ENCODE measurements at regions not wholly inside any gene's neighbourhood (a gene's known extent, or its start where the extent isn't known, plus 50 kb on each side); places are given as distances from the start of the nearest gene placed in this dataset.

- no peak for DNase-seq (ENCODE audit: extremely low read depth in 1 of 11, low read depth in 9 of 11, low spot score in 4 of 11)
Measured at GRCh38 chr2:137813176-137813575, 151.1 kb upstream of the HNMT start.

- no peak for DNase-seq (ENCODE audit: extremely low read depth in 1 of 11, low read depth in 9 of 11, low spot score in 4 of 11)
Measured at GRCh38 chr2:137817058-137817457, 147.2 kb upstream of the HNMT start.

GRCh38 chr2:137823196-137823595 lies 141.1 kb upstream of the HNMT start:
- no peak for DNase-seq (ENCODE audit: extremely low read depth in 1 of 11, low read depth in 9 of 11, low spot score in 4 of 11)

- DNase-seq (ENCODE audit: extremely low read depth in 1 of 11, low read depth in 9 of 11, low spot score in 4 of 11), result no peak
Measured at GRCh38 chr2:137824501-137824900, 139.8 kb upstream of the HNMT start.

- DNase-seq (ENCODE audit: extremely low read depth in 1 of 11, low read depth in 9 of 11, low spot score in 4 of 11), result no peak
Measured at GRCh38 chr2:137826373-137827372, 137.6 kb upstream of the HNMT start.

- no peak for DNase-seq (ENCODE audit: extremely low read depth in 1 of 11, low read depth in 9 of 11, low spot score in 4 of 11)
Measured at GRCh38 chr2:137828624-137829023, 135.6 kb upstream of the HNMT start.

- no peak for DNase-seq (ENCODE audit: extremely low read depth in 1 of 11, low read depth in 9 of 11, low spot score in 4 of 11)
Measured at GRCh38 chr2:137829251-137829650, 135.0 kb upstream of the HNMT start.

GRCh38 chr2:137834760-137835379 lies 129.4 kb upstream of the HNMT start:
- no peak for DNase-seq (ENCODE audit: extremely low read depth in 1 of 11, low read depth in 9 of 11, low spot score in 4 of 11)

- DNase-seq (ENCODE audit: extremely low read depth in 1 of 11, low read depth in 9 of 11, low spot score in 4 of 11), result no peak
Measured at GRCh38 chr2:137836671-137837070, 127.6 kb upstream of the HNMT start.

GRCh38 chr2:137837830-137838229 lies 126.4 kb upstream of the HNMT start:
- DNase-seq (ENCODE audit: extremely low read depth in 1 of 11, low read depth in 9 of 11, low spot score in 4 of 11), result no peak

GRCh38 chr2:137838255-137839092 lies 125.8 kb upstream of the HNMT start:
- peak in 10 of 11 donors; percentile 17 to 36 (median 24) for DNase-seq (ENCODE audit: extremely low read depth in 1 of 11, low read depth in 9 of 11, low spot score in 4 of 11)

GRCh38 chr2:137842430-137842829 lies 121.8 kb upstream of the HNMT start:
- no peak for DNase-seq (ENCODE audit: extremely low read depth in 1 of 11, low read depth in 9 of 11, low spot score in 4 of 11)

- DNase-seq (ENCODE audit: extremely low read depth in 1 of 11, low read depth in 9 of 11, low spot score in 4 of 11), result no peak
Measured at GRCh38 chr2:137842952-137843351, 121.3 kb upstream of the HNMT start.

GRCh38 chr2:137845422-137845821 lies 118.9 kb upstream of the HNMT start:
- no peak for DNase-seq (ENCODE audit: extremely low read depth in 1 of 11, low read depth in 9 of 11, low spot score in 4 of 11)

- DNase-seq (ENCODE audit: extremely low read depth in 1 of 11, low read depth in 9 of 11, low spot score in 4 of 11), result no peak
Measured at GRCh38 chr2:137846993-137847392, 117.3 kb upstream of the HNMT start.

GRCh38 chr2:137847443-137847842 lies 116.8 kb upstream of the HNMT start:
- no peak for DNase-seq (ENCODE audit: extremely low read depth in 1 of 11, low read depth in 9 of 11, low spot score in 4 of 11)

GRCh38 chr2:137857881-137858280 lies 106.4 kb upstream of the HNMT start:
- DNase-seq (ENCODE audit: extremely low read depth in 1 of 11, low read depth in 9 of 11, low spot score in 4 of 11), result no peak

- no peak for DNase-seq (ENCODE audit: extremely low read depth in 1 of 11, low read depth in 9 of 11, low spot score in 4 of 11)
Measured at GRCh38 chr2:137862651-137863050, 101.6 kb upstream of the HNMT start.

- DNase-seq (ENCODE audit: extremely low read depth in 1 of 11, low read depth in 9 of 11, low spot score in 4 of 11), result peak in 10 of 11 donors; percentile 8 to 57 (median 25)
Measured at GRCh38 chr2:137865954-137866540, 98.2 kb upstream of the HNMT start.

All from renal cortex interstitium (tissue), 11 donors.